ENCODE measurements at regions not wholly inside any gene's neighbourhood (a gene's known extent, or its start where the extent isn't known, plus 50 kb on each side); places are given as distances from the start of the nearest gene placed in this dataset.
"Not testable (repeated sequence)": the region's sequence is repeated elsewhere in the genome, so short reads cannot be mapped to it uniquely, and the experiment has no call there.

DNA sequence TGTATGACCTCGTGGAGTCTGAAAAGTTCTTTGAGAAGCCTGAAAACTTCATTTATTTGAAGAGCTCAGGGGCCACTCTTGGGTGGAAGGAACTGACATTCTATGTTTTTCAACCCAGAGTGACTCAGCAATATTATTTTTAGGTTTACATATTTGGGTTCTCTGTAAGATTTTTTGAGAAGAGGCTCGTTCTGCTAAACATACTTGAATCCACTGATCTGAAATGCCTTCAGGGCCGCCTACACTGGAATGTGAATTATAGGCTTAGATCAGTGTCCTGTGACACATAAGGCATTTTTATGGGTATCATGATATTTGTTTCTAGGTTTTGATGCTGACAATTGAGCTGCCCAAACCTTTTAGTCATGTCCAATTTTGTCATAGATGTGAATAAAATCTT, 86.2 kb downstream of the PSAT1 start:
- DNase-seq = no peak

DNA sequence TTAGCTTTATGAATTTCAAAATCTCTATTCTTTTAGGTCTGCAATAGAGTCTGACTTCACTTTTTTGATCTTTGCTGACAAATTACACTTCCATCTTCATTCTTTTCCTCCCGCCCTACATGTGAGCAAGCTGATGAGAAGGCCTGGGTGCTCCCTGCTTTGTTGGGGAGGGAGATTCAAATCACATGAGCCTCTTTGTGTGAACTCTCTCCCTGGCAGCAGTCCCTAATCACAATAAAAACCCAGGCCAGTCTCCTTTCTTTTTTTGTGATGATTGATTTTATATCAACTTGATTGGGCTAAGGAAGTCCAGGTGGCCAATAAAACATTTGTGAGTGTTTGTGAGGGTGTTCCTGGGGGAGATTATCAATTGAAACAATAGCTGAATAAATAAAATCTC, 89.4 kb downstream of the PSAT1 start:
- no peak for DNase-seq

DNA sequence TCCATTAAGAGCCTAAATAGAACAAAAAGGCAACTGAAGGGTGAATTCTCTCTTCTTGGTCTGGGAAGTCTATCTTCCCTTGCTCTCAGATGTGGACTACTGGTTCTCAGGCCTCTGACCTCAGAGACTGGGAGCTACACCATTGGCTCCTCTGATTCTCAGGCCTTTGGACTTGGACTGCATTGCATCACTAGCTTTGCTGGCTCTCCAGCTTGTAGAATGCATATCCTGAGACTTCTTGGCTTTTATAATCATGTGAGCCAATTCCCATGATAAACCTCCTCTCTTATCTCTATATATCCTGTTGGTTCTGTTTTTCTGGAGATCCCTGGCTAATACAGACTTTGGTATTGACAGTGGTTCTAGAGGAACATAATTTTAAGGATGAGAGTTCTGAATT, 89.8 kb downstream of the PSAT1 start:
- DNase-seq = no peak

DNA sequence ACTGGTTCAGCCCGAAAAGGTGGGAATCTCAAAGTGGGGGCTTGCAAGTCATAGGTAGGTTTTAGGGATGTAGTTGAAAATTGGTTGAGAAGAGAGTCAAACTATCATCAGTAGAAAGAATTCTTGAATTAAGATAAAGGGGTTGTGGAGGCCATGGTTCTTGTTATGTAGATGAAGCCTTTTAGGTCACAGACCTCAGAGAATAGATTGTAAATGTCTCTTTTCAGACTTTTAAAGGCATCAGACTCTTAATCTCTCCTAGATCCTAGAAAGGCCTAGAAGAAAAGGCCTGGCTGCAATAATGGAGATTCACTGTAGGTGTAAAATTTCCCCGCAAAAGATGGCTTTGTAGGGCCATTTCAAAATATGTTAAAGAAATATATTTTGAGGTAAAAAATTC, 96.4 kb downstream of the PSAT1 start:
- no peak for DNase-seq

DNA sequence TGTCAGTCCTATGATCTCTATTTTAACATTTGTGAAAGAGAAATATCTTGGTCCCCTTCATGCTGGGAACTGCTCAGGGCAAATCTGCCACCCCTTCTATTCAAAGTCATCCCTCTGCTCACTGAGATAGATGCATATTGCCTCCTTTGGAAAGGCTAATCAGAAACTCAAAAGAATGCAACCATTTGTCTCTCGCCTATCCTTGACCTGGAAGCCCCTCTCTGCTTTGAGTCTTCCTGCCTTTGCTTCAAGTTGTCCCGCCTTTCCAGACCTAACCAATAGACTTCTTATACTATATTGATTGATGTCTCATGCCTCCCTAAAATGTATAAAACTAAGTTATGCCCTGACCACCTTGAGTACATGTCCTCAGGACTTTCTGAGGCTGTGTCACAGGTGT, 97.0 kb downstream of the PSAT1 start:
- DNase-seq = no peak

DNA sequence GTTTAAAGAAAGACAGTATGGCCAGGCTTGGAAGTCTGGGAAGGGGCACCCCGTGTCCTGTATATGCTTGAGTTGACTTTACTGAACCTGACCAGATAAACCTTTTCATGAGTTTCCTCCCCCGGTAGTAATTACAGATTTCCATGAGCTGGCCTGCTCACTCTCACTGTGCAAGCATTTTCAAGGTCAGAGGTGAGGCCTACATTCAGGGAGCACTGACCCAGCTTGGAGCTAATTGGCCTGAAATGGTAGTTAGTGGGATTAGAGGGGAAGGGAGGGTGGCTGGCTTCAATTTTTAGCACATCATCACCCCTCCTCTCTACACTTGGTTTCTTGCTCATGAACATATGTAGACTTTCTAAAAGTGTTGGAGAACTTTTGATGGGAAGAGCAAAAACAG, 99.2 kb downstream of the PSAT1 start:
- no peak for DNase-seq

DNA sequence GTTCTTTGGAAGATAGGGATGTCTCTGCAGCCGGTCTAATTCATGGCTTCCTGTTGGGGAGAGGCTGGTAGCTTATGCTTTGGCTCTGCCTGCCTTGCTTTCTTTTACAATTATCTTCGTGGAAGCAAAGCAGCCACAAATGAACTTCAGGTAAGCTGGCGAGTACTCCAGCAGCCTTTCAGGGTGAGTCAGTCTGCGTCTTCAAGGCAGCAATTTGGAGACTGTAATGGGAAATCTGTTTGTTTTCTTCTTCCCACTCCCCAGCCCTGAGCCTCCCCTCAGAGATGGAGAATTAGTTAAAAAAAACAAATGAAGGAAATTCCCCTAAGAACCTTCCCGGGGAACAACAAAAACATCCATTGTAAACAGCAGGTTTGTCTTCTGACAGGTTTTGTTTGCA, 100.1 kb downstream of the PSAT1 start:
- no peak for DNase-seq

DNA sequence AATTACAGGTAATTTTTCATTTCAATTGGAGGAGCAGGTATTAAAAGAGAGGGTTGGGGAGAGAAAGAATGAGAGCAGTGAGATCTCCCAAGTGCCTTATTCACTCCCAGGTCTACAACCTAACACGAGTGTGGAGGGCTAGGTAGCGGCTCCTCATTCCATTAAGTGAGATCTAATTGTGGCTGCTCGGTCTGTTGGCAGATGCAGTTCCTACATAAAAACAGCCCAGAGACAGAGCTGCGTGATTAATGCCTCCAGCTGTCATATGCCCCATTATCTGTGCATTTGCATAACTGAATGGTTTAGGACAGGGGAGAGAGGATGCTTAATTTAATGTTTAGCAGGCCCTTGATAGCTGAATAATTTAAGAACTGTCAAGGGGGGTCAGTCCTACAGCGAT, 100.5 kb downstream of the PSAT1 start:
- no peak for DNase-seq

DNA sequence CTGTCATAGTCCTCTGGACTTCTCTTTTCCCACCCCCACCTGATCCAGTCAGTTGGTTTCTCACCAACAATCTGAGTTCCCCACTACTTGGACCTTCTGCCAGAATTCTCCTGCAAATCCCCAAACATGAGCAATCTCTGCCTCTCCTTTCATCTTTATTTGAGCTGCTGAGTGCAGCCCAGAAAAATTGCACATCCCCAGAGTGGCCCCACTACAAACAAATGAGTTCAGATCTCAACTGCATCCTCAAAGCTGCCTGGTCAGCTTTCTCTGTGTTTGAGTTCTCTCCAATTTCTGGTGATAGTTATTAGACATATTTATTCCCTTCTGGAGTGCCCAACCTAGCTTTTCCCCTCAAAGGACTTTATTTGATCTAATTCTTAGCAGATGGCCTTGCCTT, 102.2 kb downstream of the PSAT1 start:
- DNase-seq = no peak

DNA sequence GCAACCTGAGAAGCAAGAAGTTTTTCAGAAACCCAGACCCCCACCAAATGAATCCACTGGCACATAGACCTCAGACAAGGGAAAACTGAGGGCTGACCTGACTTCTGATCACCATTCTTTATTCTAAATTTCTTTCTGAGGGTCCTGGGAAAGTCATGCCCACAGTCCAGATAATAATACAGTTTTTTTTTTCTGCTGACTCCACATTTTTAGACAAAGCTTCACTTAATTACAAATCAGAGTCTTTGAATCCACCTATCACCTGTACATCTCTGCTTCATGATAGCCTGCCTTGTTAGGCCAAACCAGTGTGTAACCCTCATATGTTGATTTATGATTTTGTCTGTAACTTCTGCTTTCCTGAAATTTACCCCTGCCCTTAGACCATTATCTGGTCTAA, 103.6 kb downstream of the PSAT1 start:
- DNase-seq = no peak

DNA sequence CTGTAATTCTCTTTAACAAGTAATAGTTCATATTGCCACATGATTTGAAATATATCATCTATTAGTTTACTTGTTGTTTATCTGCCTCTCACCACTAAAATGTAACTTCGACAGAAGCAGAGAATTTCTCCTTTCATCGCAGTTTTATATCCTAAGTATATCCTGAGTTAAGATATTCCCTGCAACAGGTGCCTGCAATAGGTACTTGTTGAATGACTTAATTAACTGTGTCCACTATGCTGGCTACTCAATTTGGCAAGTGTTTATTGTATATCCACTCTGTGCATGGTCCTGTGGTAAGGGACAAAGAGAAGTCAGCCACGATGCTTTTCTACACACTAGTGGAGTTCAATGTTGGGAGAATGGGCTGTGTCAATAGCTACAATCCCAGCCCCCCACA, 108.5 kb downstream of the PSAT1 start:
- DNase-seq = no peak

DNA sequence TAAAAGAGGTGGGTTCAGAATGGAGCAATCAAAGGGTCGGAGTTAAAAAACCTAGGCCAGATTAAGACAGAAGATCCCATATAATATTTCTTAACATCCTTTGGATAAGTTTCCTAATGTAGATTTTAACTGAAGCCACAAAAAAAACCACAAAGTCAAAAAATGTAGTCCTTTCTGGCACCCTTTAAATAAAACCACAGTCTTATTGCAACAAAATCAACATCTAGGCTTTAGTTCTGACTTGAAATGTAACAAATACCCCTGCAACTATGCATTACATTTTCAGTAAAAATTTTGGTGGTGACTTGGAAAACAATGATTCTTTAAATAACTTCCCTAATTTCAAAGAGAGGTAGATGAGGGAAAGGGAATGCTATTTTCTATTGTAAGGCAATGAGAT, 109.2 kb downstream of the PSAT1 start:
- no peak for DNase-seq

DNA sequence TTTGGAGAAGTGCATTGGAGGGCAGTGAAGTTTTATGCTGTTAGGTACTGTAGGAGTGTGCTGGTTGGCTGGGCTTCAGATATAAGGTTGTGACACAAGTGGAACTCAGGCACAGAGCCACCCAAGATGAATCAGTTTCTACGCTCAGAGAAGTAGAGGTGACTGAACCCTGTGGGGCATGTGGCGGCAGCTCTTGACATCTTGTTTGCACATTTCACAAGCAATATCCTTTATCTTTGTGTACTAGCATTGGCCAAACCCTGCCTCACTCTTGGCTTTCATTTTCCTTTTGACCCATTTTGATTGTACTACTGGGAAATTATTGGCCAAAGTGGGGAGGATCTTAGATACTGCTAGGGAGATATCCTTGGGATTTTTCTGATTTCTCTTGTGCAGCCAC, 110.0 kb downstream of the PSAT1 start:
- no peak for DNase-seq

DNA sequence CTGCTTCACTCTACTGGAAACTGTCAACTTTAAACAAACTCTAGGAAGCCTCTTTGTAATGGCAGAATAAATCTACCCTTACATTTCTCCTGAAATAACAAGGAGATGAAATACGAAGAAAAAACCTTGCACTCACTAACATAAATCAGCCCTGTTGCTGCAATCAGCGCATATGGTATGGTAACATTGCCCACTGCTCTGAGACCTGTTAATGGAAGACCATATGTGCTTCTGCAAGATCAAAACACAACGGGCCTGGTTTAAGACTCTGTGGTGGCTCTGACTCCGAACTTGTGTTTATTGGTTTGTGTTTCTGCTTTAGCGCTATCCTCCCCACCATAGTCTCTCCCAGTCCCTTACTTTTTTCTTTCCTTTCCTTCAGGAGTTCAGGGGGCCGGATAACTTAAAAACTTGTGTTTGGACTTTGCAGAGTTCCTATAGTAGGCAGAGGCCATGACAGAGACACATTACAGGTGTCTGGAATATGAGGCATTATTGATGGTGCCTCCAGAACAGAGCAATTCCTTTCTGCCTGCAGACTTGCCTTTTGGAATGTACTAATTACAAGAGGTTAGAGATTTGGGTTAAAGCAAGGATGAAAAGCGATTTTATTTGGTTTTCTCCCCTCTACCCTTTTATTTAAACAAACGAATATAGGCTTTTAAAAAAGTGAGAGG, 110.8 kb downstream of the PSAT1 start:
- no peak for DNase-seq

DNA sequence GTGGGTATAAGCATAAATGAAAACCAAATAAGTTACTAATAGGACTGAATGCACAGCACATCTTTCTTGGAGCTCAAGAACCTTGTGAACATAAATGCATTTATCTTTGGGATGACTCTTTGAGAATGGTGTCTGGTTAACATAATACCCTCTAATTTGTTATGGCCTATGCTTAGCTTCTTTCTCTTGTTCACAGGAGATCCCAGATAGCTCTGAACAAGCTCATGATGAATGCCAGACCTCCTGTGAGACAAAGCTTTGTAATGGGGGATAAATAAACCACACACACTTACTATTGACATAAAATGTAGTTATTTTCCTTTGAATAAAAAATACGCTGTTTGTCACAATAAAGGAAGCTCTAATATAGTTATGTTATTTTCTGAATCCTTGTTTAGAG, 111.5 kb downstream of the PSAT1 start:
- no peak for DNase-seq

DNA sequence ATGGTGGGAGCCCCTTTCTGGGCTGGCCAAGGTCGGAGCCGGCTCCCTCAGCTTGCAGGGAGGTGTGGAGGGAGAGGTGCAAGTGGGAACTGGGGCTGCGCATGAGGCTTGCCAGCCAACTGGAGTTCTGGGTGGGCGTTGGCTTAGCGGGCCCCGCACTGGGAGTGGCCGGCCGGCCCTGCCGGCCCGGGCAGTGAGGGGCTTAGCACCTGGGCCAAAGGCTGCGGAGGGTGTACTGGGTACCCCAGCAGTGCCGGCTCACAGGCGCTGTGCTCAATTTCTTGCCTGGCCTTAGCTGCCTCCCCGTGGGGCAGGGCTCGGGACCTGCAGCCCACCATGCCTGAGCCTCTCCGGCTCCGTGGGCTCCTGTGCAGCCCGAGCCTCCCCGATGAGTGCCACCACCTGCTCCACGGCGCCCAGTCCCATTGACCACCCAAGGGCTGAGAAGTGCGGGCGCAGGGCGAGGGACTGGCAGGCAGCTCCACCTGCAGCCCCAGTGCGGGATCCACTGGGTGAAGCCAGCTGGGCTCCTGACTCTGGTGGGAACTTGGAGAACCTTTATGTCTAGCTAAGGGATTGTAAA, 113.1 kb downstream of the PSAT1 start:
- DNase-seq = not testable (repeated sequence)

DNA sequence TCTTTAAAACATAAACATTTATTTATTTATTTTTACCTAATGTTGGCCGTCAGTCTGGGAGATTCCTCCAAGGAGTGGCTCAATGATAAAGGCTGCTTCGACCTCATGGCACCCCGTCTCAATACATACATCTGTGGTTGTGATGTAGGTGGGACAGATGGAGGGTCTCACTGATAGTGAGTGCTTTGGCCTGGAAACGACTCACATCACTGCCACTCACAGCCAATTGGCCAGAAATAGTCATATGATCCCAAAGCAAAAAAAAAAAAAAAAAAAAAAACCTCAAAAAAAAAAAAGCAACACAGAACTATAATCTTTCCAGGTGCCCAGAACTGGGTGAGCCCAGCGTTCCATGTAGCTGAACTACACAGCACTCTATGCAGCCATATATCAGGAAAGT, 125.4 kb downstream of the PSAT1 start:
- DNase-seq = no peak

DNA sequence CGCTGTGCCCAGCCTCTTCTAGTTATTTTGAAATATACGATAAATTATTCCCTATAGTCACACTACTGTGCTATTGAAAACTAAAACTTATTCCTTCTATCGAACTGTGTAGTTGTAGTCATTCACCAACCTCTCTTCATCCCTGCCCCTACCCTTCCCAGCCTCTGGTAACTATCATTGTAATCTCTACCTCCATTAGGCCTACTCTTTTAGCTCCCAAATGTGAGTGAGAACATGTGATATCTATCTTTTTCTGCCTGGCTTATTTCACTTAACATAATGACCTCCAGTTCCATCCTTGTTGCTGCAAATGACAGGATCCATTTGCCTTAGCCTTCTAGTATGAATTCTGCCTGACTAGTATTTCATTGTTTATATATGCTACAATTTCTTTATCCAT, 127.4 kb downstream of the PSAT1 start:
- no peak for DNase-seq

DNA sequence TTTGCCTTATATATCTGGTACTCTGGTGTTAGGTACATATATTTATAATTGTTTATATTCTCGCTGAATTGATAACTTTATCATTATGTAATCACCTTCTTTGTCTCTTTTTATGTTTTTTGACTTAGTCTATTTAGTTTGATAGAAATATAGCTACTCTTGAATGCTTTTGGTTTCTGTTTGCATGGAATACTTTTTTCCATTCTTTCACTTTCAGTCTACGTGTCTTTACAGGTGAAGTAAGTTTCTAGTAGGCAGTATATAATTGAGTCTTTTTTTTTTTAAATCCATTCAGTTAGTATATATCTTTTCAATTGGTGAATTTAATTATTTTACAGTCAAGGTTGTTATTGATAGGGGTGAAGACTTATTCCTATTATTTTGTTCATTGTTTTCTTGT, 131.7 kb downstream of the PSAT1 start:
- DNase-seq = no peak

DNA sequence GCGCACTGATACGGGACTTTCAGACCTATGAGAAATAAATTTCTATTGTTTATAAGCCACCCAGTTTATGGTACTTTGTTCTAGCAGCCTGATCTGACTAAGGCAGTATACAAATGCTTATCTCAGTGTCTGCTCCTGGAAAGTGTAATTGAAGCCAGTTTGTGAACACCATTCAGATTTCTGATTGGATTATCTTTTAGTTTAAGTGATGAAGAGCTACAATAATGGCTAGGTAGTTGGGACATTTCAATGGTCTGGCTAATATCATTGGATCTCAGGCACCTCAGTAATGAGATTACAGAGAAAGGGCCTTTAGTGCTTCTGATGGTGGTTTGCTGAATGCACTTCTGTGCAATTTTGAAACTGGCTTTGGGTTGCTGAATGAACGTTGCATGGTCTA, 133.5 kb downstream of the PSAT1 start:
- DNase-seq = no peak

DNA sequence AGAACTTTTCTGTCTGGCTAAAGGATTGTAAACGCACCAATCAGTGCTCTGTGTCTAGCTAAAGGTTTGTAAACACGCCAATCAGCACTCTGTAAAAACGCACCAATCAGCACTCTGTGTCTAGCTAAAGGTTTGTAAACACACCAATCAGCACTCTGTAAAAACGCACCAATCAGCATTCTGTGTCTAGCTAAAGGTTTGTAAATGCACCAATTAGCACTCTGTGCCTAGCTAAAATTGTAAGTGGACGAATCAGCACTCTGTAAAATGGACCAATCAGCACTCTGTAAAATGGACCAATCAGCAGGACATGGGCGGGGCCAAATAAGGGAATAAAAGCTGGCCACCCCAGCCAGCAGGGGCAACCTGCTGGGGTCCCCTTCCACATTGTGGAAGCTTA, 134.1 kb downstream of the PSAT1 start:
- DNase-seq = not testable (repeated sequence)

DNA sequence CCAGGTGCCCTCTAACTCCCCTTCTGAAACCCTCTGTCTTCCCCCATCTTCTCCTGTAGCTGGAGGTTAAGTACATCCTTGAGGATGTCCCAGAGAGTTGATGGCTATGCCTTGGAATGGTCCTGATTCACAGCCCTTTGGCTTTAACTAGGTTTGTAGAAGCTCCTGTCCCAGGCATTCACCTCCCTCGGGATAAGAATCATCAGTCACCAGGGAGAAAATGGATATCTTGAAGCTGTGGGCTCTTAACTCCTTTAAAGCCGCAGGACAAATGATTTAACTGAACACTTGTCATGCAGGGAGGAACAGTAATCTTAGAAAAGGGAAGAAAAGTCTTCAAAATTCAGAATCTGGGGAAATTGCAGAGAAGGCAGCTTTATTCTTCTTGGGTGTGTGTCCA, 139.9 kb downstream of the PSAT1 start:
- DNase-seq = no peak

DNA sequence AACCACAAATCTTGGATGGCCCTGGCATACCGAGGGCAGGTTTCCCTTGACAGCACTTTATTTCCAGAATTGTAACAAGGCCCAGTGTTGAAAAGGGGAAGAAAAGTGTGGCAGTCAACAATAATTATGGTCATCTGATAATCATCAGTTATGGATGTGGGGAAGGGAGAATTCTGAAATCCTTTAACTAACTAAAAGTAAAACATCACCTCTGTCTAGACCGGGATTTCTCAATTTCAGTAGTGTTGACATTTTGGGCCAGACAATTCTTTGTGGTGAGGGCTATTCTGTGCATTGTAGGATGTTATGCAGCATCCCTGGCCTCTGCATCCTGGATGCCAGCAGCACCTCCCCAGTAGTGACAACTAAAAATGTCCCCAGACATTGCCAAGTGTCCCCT, 140.4 kb downstream of the PSAT1 start:
- no peak for DNase-seq

DNA sequence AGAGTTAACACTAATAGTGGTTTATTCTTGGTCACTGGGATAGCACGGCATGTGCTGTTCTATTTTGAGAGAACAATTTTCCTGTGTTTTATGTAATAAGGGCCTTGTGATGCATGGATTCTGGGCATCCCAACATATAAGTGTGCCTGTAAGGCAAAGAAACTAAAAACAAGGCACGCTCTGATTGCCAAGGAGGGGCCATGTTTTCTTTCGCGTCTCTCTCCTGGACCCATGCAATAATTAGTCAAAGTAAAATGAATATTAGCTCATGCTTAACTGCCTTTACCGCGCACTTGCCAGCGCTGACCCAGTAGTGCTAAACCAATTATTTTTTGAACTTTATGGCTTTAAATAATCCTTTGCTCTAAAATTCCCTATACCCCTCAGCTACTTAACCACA, 140.9 kb downstream of the PSAT1 start:
- DNase-seq = no peak

DNA sequence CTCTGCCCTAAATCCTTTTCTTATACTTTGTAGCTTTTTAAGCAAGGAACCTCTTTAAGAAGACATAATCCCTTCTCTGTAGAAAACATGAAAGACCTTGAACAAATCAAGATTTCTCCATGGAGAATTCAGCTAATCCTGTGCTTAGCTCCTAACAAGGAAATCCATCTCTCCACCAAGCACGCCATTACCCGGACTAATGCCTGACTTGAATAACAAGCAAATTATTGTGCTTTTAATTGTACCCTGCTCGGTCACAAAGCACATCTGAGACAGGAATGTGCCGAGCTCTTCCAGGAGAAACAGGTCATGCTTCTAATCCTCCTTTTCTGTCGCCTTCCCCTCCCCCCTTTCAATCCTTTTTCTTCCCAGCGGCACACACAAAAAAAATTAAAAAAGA, 141.3 kb downstream of the PSAT1 start:
- no peak for DNase-seq

DNA sequence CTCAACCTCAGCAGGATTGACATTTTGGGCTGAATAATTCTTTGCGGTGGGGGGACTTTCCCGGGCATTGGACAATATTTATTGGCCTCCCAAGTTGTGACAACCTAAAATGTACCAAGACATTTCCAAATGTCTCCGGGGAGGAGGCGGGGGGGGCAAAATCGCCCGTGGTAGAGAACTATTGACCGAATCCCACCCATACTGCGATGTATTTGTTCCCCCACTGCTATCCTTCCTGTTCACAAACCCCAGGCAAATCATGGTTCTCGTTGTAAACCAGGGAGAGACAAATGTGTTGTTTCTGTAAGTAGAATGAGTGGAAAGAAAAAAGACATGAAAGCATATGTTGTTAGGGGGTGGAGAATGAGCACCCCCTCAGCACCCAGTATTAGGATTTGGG, 141.9 kb downstream of the PSAT1 start:
- DNase-seq = no peak
